ENCODE measurements at regions not wholly inside any gene's neighbourhood (a gene's known extent, or its start where the extent isn't known, plus 50 kb on each side); places are given as distances from the start of the nearest gene placed in this dataset.

DNA sequence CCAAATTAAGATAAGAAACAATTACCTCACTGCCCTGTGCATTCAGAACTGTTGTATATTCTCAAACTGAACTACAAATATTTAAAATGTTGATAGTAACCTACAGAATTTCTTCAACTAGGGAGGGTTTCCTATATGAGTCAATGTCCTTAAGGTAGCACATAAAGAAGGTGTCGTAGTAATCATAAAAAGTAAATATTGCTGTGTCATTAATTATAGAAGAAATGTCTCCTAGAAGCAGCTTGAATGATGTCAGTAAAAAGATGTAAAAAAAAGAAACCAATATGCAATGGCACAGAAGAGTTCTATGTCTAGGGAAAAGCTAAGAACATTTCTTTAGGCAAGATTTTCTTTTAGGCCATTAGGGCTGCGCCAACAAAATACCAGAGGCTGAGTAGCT, 559.6 kb upstream of the EPHA5 start:
- no peaks in the 10 kb centered on the region for H3K9me3 ChIP-seq
- H3K9ac ChIP-seq, result no peak overlapping the region
- no peaks in the 10 kb centered on the region for H3K4me1 ChIP-seq (ENCODE audit: control insufficient read depth in 1 of 2, insufficient read depth in 2 of 2, low read depth in 1 of 2, low read length in 1 of 2)
- H2AFZ ChIP-seq (ENCODE audit: low read depth), result no peak overlapping the region
- no peaks in the 10 kb centered on the region for H3F3A ChIP-seq (replicated peaks; ENCODE audit: insufficient read depth)
- no peak overlapping the region for H3K4me3 ChIP-seq (ENCODE audit: low read depth in 2 of 2, low read length in 1 of 2)
- ChIA-PET CTCF (no interaction called here), POLR2A (no interaction called here)
- no peaks in the 10 kb centered on the region for H3K9me2 ChIP-seq
- H3K4me2 ChIP-seq, result no peak overlapping the region
- H3K79me2 ChIP-seq (ENCODE audit: insufficient read depth), result no peaks in the 10 kb centered on the region
- no peaks in the 10 kb centered on the region for H4K20me1 ChIP-seq (ENCODE audit: insufficient read depth)
- no peaks in the 10 kb centered on the region for H3K27me3 ChIP-seq (ENCODE audit: insufficient read depth)
- H3K27ac ChIP-seq (ENCODE audit: low read depth in 2 of 2, low read length in 1 of 2), result no peak overlapping the region
- 12% methylated on average over 2 of the region's 2 CpGs for WGBS (ENCODE audit: low lambda C conversion rate)
- DNase-seq, result no peak
- no peaks in the 10 kb centered on the region for H3K36me3 ChIP-seq (replicated peaks in 1 of 2; ENCODE audit: control insufficient read depth in 1 of 2, insufficient read depth in 2 of 2, low read length in 1 of 2)
- no peak for TF ChIP-seq RXRA (IDR thresholded peaks at IDR 0.05; ENCODE audit: borderline replicate concordance, low read depth)
- TF ChIP-seq SIN3A (IDR thresholded peaks at IDR 0.05; ENCODE audit: borderline replicate concordance, low read depth, low read length), result no peak
- TF ChIP-seq, protein P1, sequence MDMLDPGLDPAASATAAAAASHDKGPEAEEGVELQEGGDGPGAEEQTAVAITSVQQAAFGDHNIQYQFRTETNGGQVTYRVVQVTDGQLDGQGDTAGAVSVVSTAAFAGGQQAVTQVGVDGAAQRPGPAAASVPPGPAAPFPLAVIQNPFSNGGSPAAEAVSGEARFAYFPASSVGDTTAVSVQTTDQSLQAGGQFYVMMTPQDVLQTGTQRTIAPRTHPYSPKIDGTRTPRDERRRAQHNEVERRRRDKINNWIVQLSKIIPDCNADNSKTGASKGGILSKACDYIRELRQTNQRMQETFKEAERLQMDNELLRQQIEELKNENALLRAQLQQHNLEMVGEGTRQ (IDR thresholded peaks at IDR 0.05; ENCODE audit: borderline replicate concordance, low read depth, low read length), result no peak
- TF ChIP-seq FOXJ3 (CRISPR knock-in tag; IDR thresholded peaks at IDR 0.05), result no peak
- TF ChIP-seq CHD2 (IDR thresholded peaks at IDR 0.05; ENCODE audit: low read length, partially characterized antibody), result no peak
- no peak for TF ChIP-seq SMC3 (IDR thresholded peaks at IDR 0.05; ENCODE audit: low read depth, low read length)
- TF ChIP-seq TCF12 (IDR thresholded peaks at IDR 0.05), result no peak

DNA sequence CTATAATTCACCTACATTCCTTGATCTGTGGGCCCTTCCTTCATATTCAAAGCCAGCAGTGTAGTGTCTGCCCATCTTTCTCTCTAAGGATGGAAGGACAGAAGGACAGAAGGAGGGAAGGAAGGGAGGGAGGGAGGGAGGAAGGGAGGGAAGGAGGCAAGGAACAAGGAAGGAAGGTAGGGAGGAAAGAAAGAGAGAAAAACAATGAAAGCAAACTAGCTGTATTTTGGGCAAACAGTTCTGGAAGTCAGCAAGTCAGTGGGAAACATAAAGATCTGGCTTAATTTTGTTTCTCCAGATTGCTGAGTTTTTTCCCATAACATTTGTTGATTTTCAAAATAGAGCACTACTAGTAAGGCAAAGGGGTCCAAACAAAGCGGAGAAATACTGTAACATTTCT, 555.2 kb upstream of the EPHA5 start:
- no peak overlapping the region for H2AFZ ChIP-seq (ENCODE audit: low read depth)
- ChIA-PET POLR2A (no interaction called here), CTCF (no interaction called here)
- no peak overlapping the region for H3K9ac ChIP-seq
- H3K79me2 ChIP-seq (ENCODE audit: insufficient read depth), result no peaks in the 10 kb centered on the region
- TF ChIP-seq YY1 (IDR thresholded peaks at IDR 0.05; ENCODE audit: low read depth) (no peak), NFIC (IDR thresholded peaks at IDR 0.05; ENCODE audit: borderline replicate concordance) (no peak), GABPA (IDR thresholded peaks at IDR 0.05; ENCODE audit: low read depth) (no peak), TAF1 (IDR thresholded peaks at IDR 0.05; ENCODE audit: borderline replicate concordance, low read depth, low read length) (no peak), RFX5 (IDR thresholded peaks at IDR 0.05; ENCODE audit: low read length) (no peak), EZH2phosphoT487 (IDR thresholded peaks at IDR 0.05; ENCODE audit: borderline replicate concordance, low read depth) (no peak), FOXJ3 (CRISPR knock-in tag; IDR thresholded peaks at IDR 0.05) (no peak), SMC3 (IDR thresholded peaks at IDR 0.05; ENCODE audit: low read depth, low read length) (no peak), POLR2AphosphoS5 (IDR thresholded peaks at IDR 0.05; ENCODE audit: low read depth, low read length) (no peak), TCF12 (IDR thresholded peaks at IDR 0.05) (no peak)
- TF ChIP-seq, protein P2, sequence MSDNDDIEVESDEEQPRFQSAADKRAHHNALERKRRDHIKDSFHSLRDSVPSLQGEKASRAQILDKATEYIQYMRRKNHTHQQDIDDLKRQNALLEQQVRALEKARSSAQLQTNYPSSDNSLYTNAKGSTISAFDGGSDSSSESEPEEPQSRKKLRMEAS (IDR thresholded peaks at IDR 0.05; ENCODE audit: low read depth), result no peak
- H3F3A ChIP-seq (replicated peaks; ENCODE audit: insufficient read depth), result no peaks in the 10 kb centered on the region
- WGBS (ENCODE audit: low lambda C conversion rate), result 20% methylated on average over 1 of the region's 1 CpG
- no peak overlapping the region for H3K4me3 ChIP-seq (ENCODE audit: low read depth in 2 of 2, low read length in 1 of 2)
- H3K36me3 ChIP-seq (replicated peaks in 1 of 2; ENCODE audit: control insufficient read depth in 1 of 2, insufficient read depth in 2 of 2, low read length in 1 of 2), result no peaks in the 10 kb centered on the region
- no peak for DNase-seq
- H3K9me2 ChIP-seq, result no peaks in the 10 kb centered on the region
- H3K9me3 ChIP-seq, result no peaks in the 10 kb centered on the region
- H3K4me2 ChIP-seq, result no peak overlapping the region
- H4K20me1 ChIP-seq (ENCODE audit: insufficient read depth), result no peaks in the 10 kb centered on the region
- H3K27me3 ChIP-seq (ENCODE audit: insufficient read depth), result no peaks in the 10 kb centered on the region
- no peaks in the 10 kb centered on the region for H3K4me1 ChIP-seq (ENCODE audit: control insufficient read depth in 1 of 2, insufficient read depth in 2 of 2, low read depth in 1 of 2, low read length in 1 of 2)
- H3K27ac ChIP-seq (ENCODE audit: low read depth in 2 of 2, low read length in 1 of 2), result no peak overlapping the region

All from SK-N-SH (cell line).